Natural killer cell (primary cell): ENCODE measurements at regions not wholly inside any gene's neighbourhood (a gene's known extent, or its start where the extent isn't known, plus 50 kb on each side); places are given as distances from the start of the nearest gene placed in this dataset.

ENCODE experiments used
- ATAC-seq, 3 donors: fragments of 150-1000 bp in 2 of 3; fragments of 200-7000 bp in 1 of 3; cut with Tn5 transposase; 1 replicate in 1 of 3; 2 replicates in 2 of 3; pipeline ENCODE4 v1.10.0; 2021; ENCODE audit warnings: mild to moderate bottlenecking in 2 of 3, moderate library complexity in 2 of 3
- DNase-seq, 2 donors: peaks; one replicate each; pipeline versions ENCODE4 v3.0.0 to v3.0.0-alpha.2; 2013 to 2021; ENCODE audit warnings: mixed read lengths in 1 of 2
- H3K27ac ChIP-seq: one replicate; pipeline ENCODE4 v1.5.1; 2013; ENCODE audit warnings: mild to moderate bottlenecking, low read length
- H3K27me3 ChIP-seq: one replicate; pipeline ENCODE4 v1.6.1; 2013; ENCODE audit warnings: low read length; ENCODE audit not compliant: control insufficient read depth, insufficient read depth
- H3K36me3 ChIP-seq: one replicate; pipeline ENCODE4 v1.6.1; 2013; ENCODE audit warnings: low read length; ENCODE audit not compliant: control insufficient read depth, insufficient read depth
- H3K4me1 ChIP-seq: one replicate; pipeline ENCODE4 v1.6.1; 2013; ENCODE audit warnings: low read length; ENCODE audit not compliant: control insufficient read depth, insufficient read depth
- H3K4me3 ChIP-seq: one replicate; pipeline ENCODE4 v1.5.1; 2013; ENCODE audit warnings: low read length
- H3K9me3 ChIP-seq: one replicate; pipeline ENCODE4 v1.6.1; 2013; ENCODE audit warnings: low read length; ENCODE audit not compliant: control insufficient read depth, insufficient read depth
- H3K27ac Mint-ChIP-seq, 2 donors: one replicate each; pipeline ENCODE4 v1.8.0; 2022; ENCODE audit warnings: mild to moderate bottlenecking in 2 of 2, mixed read lengths in 2 of 2, moderate library complexity in 1 of 2
- H3K27me3 Mint-ChIP-seq, 2 donors: one replicate each; pipeline ENCODE4 v1.8.0; 2022; ENCODE audit warnings: low read depth in 2 of 2, mixed read lengths in 2 of 2
- H3K36me3 Mint-ChIP-seq: one replicate; pipeline ENCODE4 v1.8.0; 2022; ENCODE audit warnings: mixed read lengths
- H3K4me1 Mint-ChIP-seq, 2 donors: one replicate each; pipeline ENCODE4 v1.8.0; 2022; ENCODE audit warnings: mixed read lengths in 2 of 2
- H3K4me3 Mint-ChIP-seq: one replicate; pipeline ENCODE4 v1.8.0; 2022; ENCODE audit warnings: mild to moderate bottlenecking, moderate library complexity, mixed read lengths
- H3K9me3 Mint-ChIP-seq, 2 donors: one replicate each; pipeline ENCODE4 v1.8.0; 2022; ENCODE audit warnings: mixed read lengths in 2 of 2
- CTCF ChIP-seq: fragments of 200-600 bp; IDR thresholded peaks from one replicate; pipeline ENCODE4 v1.8.0; 2022; ENCODE audit warnings: antibody characterized with exemption
- WGBS: methylation state at CpG from one replicate; pipeline ENCODE4 v1.1.7; 2013; ENCODE audit warnings: missing lambda C conversion rate; ENCODE audit not compliant: insufficient coverage; 5-methylcytosine and 5-hydroxymethylcytosine counted together
- intact Hi-C: fragments of 100-400 bp; cut with micrococcal nuclease; formaldehyde crosslinking; loops from one replicate; pipeline ENCODE4 v1.14.2; 2022

DNA sequence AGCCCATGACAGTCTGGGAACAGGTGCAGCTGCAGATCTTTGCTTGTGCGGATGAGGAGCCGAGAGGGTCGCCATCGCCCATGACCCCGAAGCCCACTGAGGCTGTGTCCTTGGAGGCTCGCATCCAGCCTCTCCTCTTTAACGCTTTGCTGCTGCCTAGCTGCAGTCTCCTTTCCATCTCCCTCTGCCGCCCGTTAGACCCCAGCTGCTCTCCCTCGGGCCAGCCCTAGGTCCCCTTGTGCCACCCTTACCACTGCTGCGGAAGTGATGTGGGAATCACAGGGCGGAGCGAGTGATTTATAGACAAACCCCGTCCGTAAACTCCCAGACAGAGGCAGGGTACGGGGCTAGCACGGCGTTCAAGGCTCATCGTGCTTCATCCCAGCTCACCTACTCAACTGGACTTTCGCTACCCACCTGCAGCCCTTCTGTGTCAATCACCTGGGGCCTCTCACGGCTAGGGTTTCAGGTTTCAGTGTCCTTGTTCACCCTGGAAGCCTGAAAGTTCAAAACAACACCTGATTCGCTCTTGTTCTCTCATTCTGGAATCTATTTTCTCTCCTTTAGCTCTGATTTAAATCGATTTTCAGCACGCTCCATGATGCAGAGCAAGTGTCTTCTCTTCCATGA lies 76.1 kb downstream of the PAX1 start:
- no peak overlapping the region for H3K4me3 ChIP-seq
- H3K27me3 ChIP-seq: no peaks in the 10 kb centered on the region
- WGBS: 77% methylated on average over 24 of the region's 24 CpGs
- DNase-seq (no peak), ATAC-seq (no peak)
- no peaks in the 10 kb centered on the region for H3K4me1 ChIP-seq
- Mint-ChIP-seq H3K27me3 (no peaks in the 10 kb centered on the region), H3K4me1 (no peaks in the 10 kb centered on the region), H3K4me3 (no peak overlapping the region), H3K9me3 (peaks cover 16 to 17% of the 10 kb centered on the region in 2 donors), H3K27ac (no peak overlapping the region), H3K36me3 (no peaks in the 10 kb centered on the region)
- no peaks in the 10 kb centered on the region for H3K9me3 ChIP-seq
- H3K36me3 ChIP-seq: no peaks in the 10 kb centered on the region
- no peak overlapping the region for H3K27ac ChIP-seq
- no peak for TF ChIP-seq CTCF
- intact Hi-C loops: no loop called here

DNA sequence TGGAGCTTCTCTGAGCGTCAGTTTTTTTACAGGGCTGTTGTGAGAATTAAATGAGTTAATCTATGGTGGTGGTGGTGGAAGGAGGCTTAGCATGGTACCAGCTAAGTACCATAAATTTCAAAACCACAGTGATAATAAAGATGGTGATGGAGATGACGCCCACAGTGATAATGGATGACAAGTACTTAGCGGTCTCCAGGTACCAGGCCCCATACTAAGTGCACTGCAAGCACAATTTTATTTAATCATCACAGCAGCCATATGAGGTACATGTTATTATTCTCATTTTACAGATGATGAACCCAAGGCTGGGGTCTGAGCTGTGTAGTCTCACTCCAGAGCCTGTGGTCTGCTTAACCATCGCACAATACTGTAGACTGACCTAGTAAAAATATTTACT lies 75.1 kb downstream of the PAX1 start:
- no peak overlapping the region for H3K4me3 ChIP-seq
- no peak for TF ChIP-seq CTCF
- Mint-ChIP-seq H3K4me1 (no peaks in the 10 kb centered on the region), H3K36me3 (no peaks in the 10 kb centered on the region), H3K4me3 (no peak overlapping the region), H3K27me3 (no peaks in the 10 kb centered on the region), H3K27ac (no peak overlapping the region), H3K9me3 (peaks cover 13 to 15% of the 10 kb centered on the region in 2 donors)
- H3K36me3 ChIP-seq: no peaks in the 10 kb centered on the region
- no peak overlapping the region for H3K27ac ChIP-seq
- DNase-seq (no peak), ATAC-seq (no peak)
- intact Hi-C loops: no loop called here
- WGBS: 67% methylated on average over 3 of the region's 4 CpGs
- no peaks in the 10 kb centered on the region for H3K4me1 ChIP-seq
- H3K27me3 ChIP-seq: no peaks in the 10 kb centered on the region
- no peaks in the 10 kb centered on the region for H3K9me3 ChIP-seq
